K562 (cell line): ENCODE measurements at regions not wholly inside any gene's neighbourhood (a gene's known extent, or its start where the extent isn't known, plus 50 kb on each side); places are given as distances from the start of the nearest gene placed in this dataset.

Experiments used
- ATAC-seq: fragments of 200-7000 bp; cut with Tn5 transposase; 3 replicates; pipeline ENCODE4 v1.9.1; 2020; ENCODE audit warnings: moderate library complexity
- BruUV-seq: library from RNA; stranded (reverse); fragments of 400-500 nt; replicated peaks from 2 replicates; lab custom pipeline; 2021; lab: Mats Ljungman, UMichigan
- CTCF ChIA-PET: fragments of 300-600 bp; formaldehyde crosslinking; extraction: SDS; loops from one replicate; lab custom pipeline; 2021; ENCODE audit warnings: low intra/inter-chr PET ratio; lab: Yijun Ruan, JAX
- POLR2A ChIA-PET: fragments of 300-600, 350-650 bp; sonication (Branson Sonifier 250); formaldehyde crosslinking; extraction: SDS; loops from one replicate; lab custom pipeline; 2021; ENCODE audit warnings: antibody characterized with exemption, inconsistent platforms; lab: Yijun Ruan, JAX
- DNase-seq, 4 experiments: peaks; one replicate each; pipeline versions ENCODE4 v3.0.0 to v3.0.0-alpha.2; 2011 to 2018; ENCODE audit warnings: low spot score in 3 of 4, mixed read lengths in 3 of 4; ENCODE audit errors: extremely low read depth in 1 of 4
- FAIRE-seq: peaks from 2 replicates; lab custom pipeline; 2011; peaks lifted over from hg19 to GRCh38; lab: Jason Lieb, UNC
- H2AFZ ChIP-seq: 2 replicates; pipeline ENCODE4 v1.6.0; 2011; ENCODE audit warnings: low read depth, low read length, control low read depth, inconsistent platforms
- H3K27ac ChIP-seq: fragments of 200-600 bp; 3 replicates; pipeline ENCODE4 v1.8.0; 2011; ENCODE audit warnings: low read depth, mild to moderate bottlenecking, control low read depth, inconsistent platforms, low read length, moderate library complexity, mixed read lengths; ENCODE audit errors: extremely low read depth
- H3K27me3 ChIP-seq, 2 experiments: fragments of 300-600 bp in 1 of 2; 2 replicates in 1 of 2; 3 replicates in 1 of 2; pipeline versions ENCODE4 v1.6.0 to v1.8.0; 2011; ENCODE audit warnings: inconsistent platforms in 2 of 2, low read length in 2 of 2, mild to moderate bottlenecking in 1 of 2, mixed read lengths in 1 of 2, moderate library complexity in 1 of 2; ENCODE audit not compliant: control insufficient read depth in 2 of 2, insufficient read depth in 2 of 2
- H3K36me3 ChIP-seq: fragments of 300-600 bp; 3 replicates; pipeline ENCODE4 v1.8.0; 2011; ENCODE audit warnings: mild to moderate bottlenecking, low read length, inconsistent platforms; ENCODE audit not compliant: control insufficient read depth, insufficient read depth
- H3K4me1 ChIP-seq, 2 experiments: fragments of 200-600 bp in 1 of 2; replicated peaks in 1 of 2; 2 replicates in 1 of 2; 3 replicates in 1 of 2; pipeline versions ENCODE4 v1.5.1 to v1.8.0; 2011; ENCODE audit warnings: inconsistent platforms in 2 of 2, low read length in 2 of 2, mild to moderate bottlenecking in 1 of 2, mixed read lengths in 1 of 2, moderate library complexity in 1 of 2; ENCODE audit not compliant: control insufficient read depth in 2 of 2, insufficient read depth in 2 of 2
- H3K4me2 ChIP-seq: 2 replicates; pipeline ENCODE4 v1.6.1; 2011; ENCODE audit warnings: low read length, control low read depth, inconsistent platforms, mixed read lengths; ENCODE audit not compliant: insufficient read depth
- H3K4me3 ChIP-seq: fragments of 200-600 bp; sonication (generic), shearing (Covaris generic); 2 replicates; pipeline ENCODE4 v1.5.1; 2016; ENCODE audit warnings: control low read depth, inconsistent platforms
- H3K79me2 ChIP-seq: fragments of 200-600 bp; 3 replicates; pipeline ENCODE4 v1.8.0; 2011; ENCODE audit warnings: low read length, inconsistent platforms; ENCODE audit not compliant: control insufficient read depth, insufficient read depth
- H3K9ac ChIP-seq, 2 experiments: 2 replicates each; pipeline versions ENCODE4 v1.6.0 to v1.6.1; 2011; ENCODE audit warnings: low read depth in 2 of 2, low read length in 2 of 2, control low read depth in 1 of 2, inconsistent platforms in 1 of 2, mild to moderate bottlenecking in 1 of 2, mixed read lengths in 1 of 2; ENCODE audit not compliant: insufficient read depth in 1 of 2
- H3K9me1 ChIP-seq: one replicate; pipeline ENCODE4 v1.6.0; 2011; ENCODE audit warnings: inconsistent platforms, mild to moderate bottlenecking, low read length, moderate library complexity; ENCODE audit not compliant: control insufficient read depth, insufficient read depth
- H3K9me3 ChIP-seq: replicated peaks from 2 replicates; pipeline ENCODE4 v1.5.1; 2011; ENCODE audit warnings: low read depth, low read length, inconsistent platforms; ENCODE audit not compliant: control insufficient read depth, insufficient read depth
- H4K20me1 ChIP-seq: replicated peaks from 2 replicates; pipeline ENCODE4 v1.6.1; 2011; ENCODE audit warnings: low read length, inconsistent platforms, mixed read lengths; ENCODE audit not compliant: control insufficient read depth, insufficient read depth
- CAMTA2 ChIP-seq: fragments of 250-450 bp; sonication (Bioruptor Pico); conservative IDR thresholded peaks from 2 replicates; pipeline ENCODE4 v1.5.1; 2022
- FOXM1 ChIP-seq, 2 experiments: fragments of 450-650 bp in 1 of 2; sonication (generic) in 1 of 2; formaldehyde crosslinking in 1 of 2; IDR thresholded peaks; 2 replicates each; pipeline versions ENCODE4 v1.6.1 to v1.9.0; 2017 to 2022; ENCODE audit warnings: low read depth in 2 of 2, mild to moderate bottlenecking in 2 of 2, missing genetic modification reagents in 1 of 2, moderate library complexity in 1 of 2
- HDAC3 ChIP-seq: fragments of 450-650 bp; IDR thresholded peaks from 2 replicates; pipeline ENCODE4 v1.6.1; 2018; ENCODE audit warnings: borderline replicate concordance, mild to moderate bottlenecking, moderate library complexity; ENCODE audit not compliant: partially characterized antibody
- ILK ChIP-seq: fragments of 450-650 bp; IDR thresholded peaks from 2 replicates; pipeline ENCODE4 v1.6.1; 2016; ENCODE audit warnings: missing genetic modification characterization, low read depth, mild to moderate bottlenecking, missing compliant biosample characterization, moderate library complexity, borderline replicate concordance
- SETDB1 ChIP-seq: IDR thresholded peaks from one replicate; pipeline ENCODE4 v1.6.1; 2012; ENCODE audit warnings: low read length, control low read depth, inconsistent platforms
- ZNF121 ChIP-seq: sonication (generic); formaldehyde crosslinking; conservative IDR thresholded peaks from 2 replicates; pipeline ENCODE4 v1.8.0; 2022; ENCODE audit warnings: missing genetic modification reagents
- ZNF324 ChIP-seq: fragments of 250-450 bp; sonication (Bioruptor Pico); IDR thresholded peaks from 2 replicates; pipeline ENCODE4 v1.4.0; 2020; ENCODE audit warnings: mild to moderate bottlenecking
- ZNF586 ChIP-seq: fragments of 450-650 bp; formaldehyde crosslinking; conservative IDR thresholded peaks from 2 replicates; pipeline ENCODE4 v1.4.0; 2020; ENCODE audit warnings: mild to moderate bottlenecking, moderate library complexity
- ZNF717 ChIP-seq: fragments of 250-450 bp; sonication (Bioruptor Pico); IDR thresholded peaks from 2 replicates; pipeline ENCODE4 v1.5.0; 2021
- ZSCAN29 ChIP-seq: fragments of 450-650 bp; IDR thresholded peaks from 2 replicates; pipeline ENCODE4 v1.6.1; 2017
- WGBS: fragments of 100-300 bp; shearing (Covaris generic); methylation state at CpG from one replicate; pipeline ENCODE4 v1.1.6; 2016; ENCODE audit warnings: low coverage, mixed read lengths; ENCODE audit not compliant: insufficient coverage; ENCODE audit errors: missing lambda C conversion rate; 5-methylcytosine and 5-hydroxymethylcytosine counted together
- in situ Hi-C: fragments of 300-500 bp; cut with MboI; formaldehyde crosslinking; loops from 4 replicates; pipeline ENCODE4 v1.15.0; 2018; ENCODE audit warnings: inconsistent platforms, mixed read lengths
- intact Hi-C: fragments of 100-400 bp; cut with micrococcal nuclease; formaldehyde crosslinking; loops from 2 replicates; pipeline ENCODE4 v1.14.2; 2022
- TF ChIP-seq, protein P1 (sequence below): fragments of 250-450 bp; sonication (Bioruptor Pico); IDR thresholded peaks from 2 replicates; pipeline ENCODE4 v1.5.0; 2021
- TF ChIP-seq, protein P2 (sequence below): fragments of 450-650 bp; formaldehyde crosslinking; IDR thresholded peaks from 2 replicates; pipeline ENCODE4 v1.4.0; 2020; ENCODE audit warnings: mild to moderate bottlenecking, moderate library complexity

DNA sequence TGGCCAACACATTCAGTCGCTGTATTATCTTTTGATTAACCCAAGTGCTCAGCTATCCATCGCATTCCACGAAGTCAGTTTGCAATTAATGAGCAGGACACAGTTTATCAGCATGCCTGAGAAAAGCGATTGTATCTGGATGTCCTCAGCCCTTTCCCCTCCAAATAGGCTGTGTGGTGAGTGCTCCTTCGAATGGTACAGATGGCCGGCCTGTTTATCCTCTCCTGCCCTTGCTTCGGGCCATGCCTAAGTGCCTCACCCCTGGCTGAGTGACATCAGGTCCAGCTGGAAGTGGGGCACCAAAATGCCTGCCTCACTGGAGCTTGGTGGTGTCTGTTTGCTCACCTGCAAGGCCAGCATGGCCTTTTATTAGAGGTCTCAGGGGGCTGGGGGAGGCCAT lies 317.3 kb downstream of the GADD45G start:
- H3K9ac ChIP-seq = no peak overlapping the region
- no peak overlapping the region for H3K4me3 ChIP-seq
- no peak for TF ChIP-seq ZNF324 (CRISPR knock-in tag)
- no peak for TF ChIP-seq ZNF121 (CRISPR knock-in tag)
- TF ChIP-seq, protein P1, sequence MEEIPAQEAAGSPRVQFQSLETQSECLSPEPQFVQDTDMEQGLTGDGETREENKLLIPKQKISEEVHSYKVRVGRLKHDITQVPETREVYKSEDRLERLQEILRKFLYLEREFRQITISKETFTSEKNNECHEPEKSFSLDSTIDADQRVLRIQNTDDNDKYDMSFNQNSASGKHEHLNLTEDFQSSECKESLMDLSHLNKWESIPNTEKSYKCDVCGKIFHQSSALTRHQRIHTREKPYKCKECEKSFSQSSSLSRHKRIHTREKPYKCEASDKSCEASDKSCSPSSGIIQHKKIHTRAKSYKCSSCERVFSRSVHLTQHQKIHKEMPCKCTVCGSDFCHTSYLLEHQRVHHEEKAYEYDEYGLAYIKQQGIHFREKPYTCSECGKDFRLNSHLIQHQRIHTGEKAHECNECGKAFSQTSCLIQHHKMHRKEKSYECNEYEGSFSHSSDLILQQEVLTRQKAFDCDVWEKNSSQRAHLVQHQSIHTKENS = no peak
- no peak for TF ChIP-seq SETDB1
- no peak for TF ChIP-seq CAMTA2
- TF ChIP-seq FOXM1 (IDR thresholded peaks at IDR 0.05; ENCODE audit: low read depth) = no peak
- TF ChIP-seq FOXM1 (CRISPR knock-in tag; IDR thresholded peaks at IDR 0.05; ENCODE audit: low read depth) = no peak
- no peak for TF ChIP-seq ZSCAN29
- TF ChIP-seq, protein P2, sequence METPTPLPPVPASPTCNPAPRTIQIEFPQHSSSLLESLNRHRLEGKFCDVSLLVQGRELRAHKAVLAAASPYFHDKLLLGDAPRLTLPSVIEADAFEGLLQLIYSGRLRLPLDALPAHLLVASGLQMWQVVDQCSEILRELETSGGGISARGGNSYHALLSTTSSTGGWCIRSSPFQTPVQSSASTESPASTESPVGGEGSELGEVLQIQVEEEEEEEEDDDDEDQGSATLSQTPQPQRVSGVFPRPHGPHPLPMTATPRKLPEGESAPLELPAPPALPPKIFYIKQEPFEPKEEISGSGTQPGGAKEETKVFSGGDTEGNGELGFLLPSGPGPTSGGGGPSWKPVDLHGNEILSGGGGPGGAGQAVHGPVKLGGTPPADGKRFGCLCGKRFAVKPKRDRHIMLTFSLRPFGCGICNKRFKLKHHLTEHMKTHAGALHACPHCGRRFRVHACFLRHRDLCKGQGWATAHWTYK (CRISPR knock-in tag) = no peak
- no peak for TF ChIP-seq ZNF717
- no peak for TF ChIP-seq ILK
- no peak for TF ChIP-seq ZNF586
- no peak for TF ChIP-seq HDAC3
- no peaks in the 10 kb centered on the region for H3K79me2 ChIP-seq
- no peaks in the 10 kb centered on the region for H3K9me3 ChIP-seq
- no peaks in the 10 kb centered on the region for H3K9me1 ChIP-seq
- CTCF ChIA-PET = no interaction called here
- H3K27ac ChIP-seq = no peak overlapping the region
- no peak overlapping the region for H2AFZ ChIP-seq
- in situ Hi-C loops (no loop called here), intact Hi-C loops (no loop called here)
- POLR2A ChIA-PET = no interaction called here
- no TSS peak for BruUV-seq
- DNase-seq = no peak
- no peak for ATAC-seq
- H4K20me1 ChIP-seq = no peaks in the 10 kb centered on the region
- 0% methylated on average over 4 of the region's 7 CpGs for WGBS
- FAIRE-seq = no peak
- H3K4me1 ChIP-seq = no peaks in the 10 kb centered on the region; a peak in 1 of 5 replicates
- H3K36me3 ChIP-seq = no peaks in the 10 kb centered on the region
- no peak overlapping the region for H3K4me2 ChIP-seq
- peaks cover 0 to 21% of the 10 kb centered on the region in 2 experiments; a peak in 2 of 5 replicates for H3K27me3 ChIP-seq
